HG03571 (cell line): ENCODE measurements at regions not wholly inside any gene's neighbourhood (a gene's known extent, or its start where the extent isn't known, plus 50 kb on each side); places are given as distances from the start of the nearest gene placed in this dataset.
"Not testable (repeated sequence)": the region's sequence is repeated elsewhere in the genome, so short reads cannot be mapped to it uniquely, and the experiment has no call there.

ENCODE experiments used
- ATAC-seq: cut with Tn5 transposase; IDR thresholded peaks from one replicate; pipeline ENCODE4 v1.9.1; 2021; ENCODE audit not compliant: unreplicated experiment

DNA sequence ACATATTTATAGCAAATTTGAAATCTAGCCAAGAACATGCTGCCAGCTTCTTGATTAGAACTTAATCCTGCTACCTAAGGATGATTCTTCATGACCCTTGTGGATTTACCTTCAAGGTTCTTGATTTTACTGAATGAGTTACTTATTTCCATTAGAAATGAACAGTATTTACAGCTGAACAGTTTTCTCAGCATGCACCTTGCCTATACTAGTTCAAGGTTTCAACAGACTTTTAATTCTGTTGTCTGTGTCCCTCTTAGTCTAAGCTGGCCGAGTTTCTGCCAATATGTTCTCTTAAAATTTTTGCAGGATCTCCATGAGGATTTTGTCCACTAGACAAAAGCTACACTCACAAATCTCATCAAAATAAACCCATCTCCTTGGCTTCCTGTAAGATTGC, 188.8 kb upstream of the ST8SIA4 start:
- ATAC-seq, result no peak

DNA sequence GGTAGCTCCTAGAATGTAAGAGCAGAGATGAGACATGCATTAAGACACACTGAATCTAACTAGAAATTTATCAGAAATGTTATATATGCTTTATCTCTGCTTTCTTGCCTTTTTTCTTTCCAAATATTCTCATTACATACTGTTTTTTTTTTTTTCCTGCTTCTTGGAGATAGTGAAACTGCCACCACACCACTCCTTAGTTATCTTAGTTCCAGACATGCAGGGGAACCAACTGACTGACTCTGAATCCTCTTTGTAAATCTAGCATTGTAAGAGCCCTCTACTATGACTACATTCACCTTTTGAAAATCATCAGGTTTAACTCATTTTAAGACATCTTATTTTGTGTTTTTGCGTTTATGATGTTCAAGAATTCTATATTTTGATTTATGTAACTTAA, 181.3 kb upstream of the ST8SIA4 start:
- no peak for ATAC-seq

DNA sequence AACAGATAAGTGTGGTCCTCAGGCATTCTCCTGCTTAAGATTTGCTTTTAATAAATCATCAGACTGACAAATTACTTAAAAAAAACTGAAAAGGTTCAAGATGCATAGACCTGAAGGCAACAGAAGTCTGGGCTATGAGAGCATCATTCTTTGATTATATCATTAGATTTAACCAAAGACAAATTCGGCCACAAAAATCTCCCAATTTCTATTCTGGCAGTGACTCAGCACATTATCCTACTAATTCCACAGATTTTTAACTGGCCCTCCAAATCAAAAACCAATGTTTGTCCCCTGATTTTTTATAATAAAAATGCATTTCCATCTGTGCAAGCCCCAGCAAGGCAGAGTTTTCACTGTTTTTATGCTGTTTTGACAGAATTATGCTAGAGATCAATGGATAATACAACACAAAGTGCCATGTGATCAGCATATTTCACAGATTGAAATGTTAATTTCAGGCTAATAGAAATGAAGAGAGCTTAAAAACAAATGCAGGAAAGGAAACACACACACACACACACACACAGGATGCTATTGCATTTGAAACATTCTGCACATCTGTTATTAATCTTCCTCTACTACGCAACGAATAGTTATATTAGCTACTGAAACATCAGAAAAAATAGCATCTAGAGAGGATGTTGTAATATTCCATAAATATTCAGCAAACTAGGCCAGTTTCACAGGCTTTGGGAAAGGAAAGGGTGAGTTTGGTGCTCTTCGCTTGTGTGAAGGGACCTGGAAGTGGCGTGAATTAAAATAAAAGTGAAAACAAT, 177.6 kb upstream of the ST8SIA4 start:
- no peak for ATAC-seq

DNA sequence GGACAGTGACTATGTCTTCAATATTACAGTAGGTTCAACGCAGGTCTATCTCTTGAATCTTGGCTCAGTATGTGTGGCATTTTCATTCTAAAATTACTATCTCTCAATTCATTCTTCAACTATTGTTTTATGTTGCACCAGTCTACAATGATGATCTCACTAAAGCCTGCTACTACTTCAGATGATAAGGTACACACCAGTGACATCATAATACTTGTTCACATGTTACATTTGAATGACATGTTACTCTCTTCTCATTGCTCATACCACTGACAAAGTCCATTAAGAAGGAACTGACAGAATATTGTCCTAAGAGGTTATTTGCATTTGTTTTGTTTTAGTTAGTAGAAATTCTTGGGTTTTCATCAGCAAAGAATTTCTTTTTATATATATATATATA, 165.2 kb upstream of the ST8SIA4 start:
- ATAC-seq, result no peak

DNA sequence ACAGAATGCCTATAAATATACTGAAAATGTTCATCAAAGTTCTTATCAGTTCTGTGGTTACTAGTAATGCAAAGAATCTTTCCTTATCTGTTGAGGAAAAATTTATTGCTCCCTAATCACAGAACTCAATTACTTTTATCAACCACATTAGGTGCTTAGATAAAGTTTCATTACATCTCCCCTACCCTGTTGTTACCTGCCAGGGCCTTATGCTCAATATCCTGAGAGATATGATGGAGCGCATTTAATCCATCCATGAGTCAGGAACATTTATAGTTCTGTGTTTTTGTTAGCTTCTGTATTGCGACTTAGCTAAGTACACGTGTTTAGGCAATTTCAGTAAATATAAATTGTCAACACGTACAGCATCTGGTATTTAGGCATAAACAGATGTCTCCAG, 164.3 kb upstream of the ST8SIA4 start:
- no peak for ATAC-seq

DNA sequence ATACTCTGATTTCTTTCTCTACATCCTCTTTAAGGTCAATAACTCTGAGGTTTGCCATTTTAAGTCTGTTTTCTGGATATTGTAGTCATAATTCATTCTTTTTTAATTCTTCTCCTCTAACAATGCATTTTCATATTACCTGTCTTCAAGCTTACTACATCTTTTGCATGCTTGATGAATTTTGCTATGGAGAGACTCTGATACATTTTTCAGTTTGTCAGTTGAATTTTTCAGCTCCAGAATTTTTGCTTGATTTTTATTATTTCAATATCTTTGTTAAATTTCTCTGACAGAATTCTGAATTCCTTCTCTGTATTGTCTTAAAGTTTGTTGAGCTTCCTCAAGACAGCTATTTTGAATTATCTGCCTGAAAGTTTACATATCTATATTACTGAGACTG, 159.8 kb upstream of the ST8SIA4 start:
- no peak for ATAC-seq

DNA sequence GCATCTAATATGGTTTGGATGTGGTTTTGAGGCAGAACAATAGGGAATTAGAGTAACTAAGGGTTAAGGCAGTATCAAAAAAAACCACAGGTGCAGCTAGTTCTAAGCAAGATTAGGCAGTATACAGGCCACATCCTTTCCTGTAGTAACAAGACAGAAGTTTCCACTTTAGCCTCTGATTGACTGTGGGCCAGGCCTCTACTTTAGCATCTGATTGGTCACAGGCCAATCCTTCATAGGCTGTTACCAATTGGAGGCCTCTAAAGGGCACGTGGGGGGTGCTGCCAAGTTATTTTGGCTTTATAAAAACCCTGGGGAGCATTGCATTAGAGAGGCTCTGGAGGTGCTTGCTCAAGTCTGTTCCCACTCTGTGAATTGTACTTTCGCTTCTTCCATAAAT, 144.1 kb upstream of the ST8SIA4 start:
- peak; percentile 78 for ATAC-seq

DNA sequence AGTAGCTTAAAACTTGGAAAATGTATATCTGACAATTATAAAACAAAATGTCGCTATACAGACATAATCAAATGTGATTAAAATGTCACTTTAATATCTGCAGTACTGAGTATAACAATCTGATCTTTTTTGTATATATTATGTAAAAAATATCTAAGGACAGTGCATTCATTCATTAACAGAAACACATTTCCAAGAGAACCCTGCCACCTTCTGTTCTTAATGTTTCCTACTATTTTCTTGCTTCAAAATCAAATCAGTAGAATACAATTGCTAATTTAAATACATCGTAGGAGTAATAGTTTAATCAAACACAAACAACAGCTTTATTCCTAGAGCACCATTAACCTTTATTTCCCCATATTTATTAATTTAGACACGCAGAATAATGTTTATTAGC, 142.6 kb upstream of the ST8SIA4 start:
- ATAC-seq, result no peak

DNA sequence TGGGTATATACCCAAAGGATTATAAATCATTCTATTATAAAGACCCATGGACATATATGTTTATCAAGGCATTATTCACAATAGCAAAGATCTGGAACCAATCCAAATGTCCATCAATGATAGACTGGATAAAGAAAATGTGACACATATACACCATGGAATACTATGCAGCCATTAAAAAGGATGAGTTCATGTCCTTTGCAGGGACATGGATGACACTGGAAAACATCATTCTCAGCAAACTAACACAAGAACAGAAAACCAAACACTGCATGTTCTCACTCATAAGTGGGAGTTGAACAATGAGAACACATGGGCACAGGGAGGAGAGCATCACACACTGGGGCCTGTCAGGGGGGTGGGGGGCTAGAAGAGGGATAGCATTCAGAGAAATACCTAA, 136.9 kb upstream of the ST8SIA4 start:
- not testable (repeated sequence) for ATAC-seq

DNA sequence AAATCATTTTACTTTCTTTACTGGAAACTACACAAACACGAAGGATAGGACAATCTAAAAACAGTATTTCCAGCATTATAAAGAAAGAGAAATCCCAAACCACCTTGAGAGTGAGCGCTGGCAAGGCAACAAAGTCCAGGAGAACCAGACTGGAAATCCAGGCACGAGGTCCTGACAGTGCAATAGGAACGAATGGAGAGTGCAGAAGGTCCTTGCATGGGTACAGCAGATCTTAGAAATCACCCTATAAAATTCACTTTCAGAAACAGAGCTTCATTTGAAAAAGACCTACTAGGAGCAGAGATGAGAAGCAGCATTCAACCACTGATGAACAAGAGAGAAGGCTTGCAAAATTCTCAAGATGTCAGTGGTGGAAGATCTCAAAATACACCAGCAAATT, 133.7 kb upstream of the ST8SIA4 start:
- no peak for ATAC-seq

DNA sequence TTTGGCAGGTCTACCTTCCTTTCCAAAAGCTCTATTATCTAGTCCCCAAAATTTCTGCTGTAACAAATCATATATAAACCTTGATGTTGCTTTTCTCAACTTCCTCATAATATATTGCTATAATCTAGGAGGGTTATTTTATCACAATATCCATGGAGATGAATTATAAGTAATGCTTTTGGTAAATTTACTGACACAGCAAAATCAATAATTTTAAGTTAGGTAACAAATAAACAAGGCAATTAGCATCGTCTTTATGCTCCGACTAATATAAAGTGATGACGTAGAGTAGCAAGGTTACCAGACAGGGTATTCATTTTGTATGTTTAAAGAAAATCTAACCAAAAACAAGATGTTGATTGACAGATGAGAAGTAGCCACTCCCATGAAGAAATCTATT, 132.3 kb upstream of the ST8SIA4 start:
- no peak for ATAC-seq

DNA sequence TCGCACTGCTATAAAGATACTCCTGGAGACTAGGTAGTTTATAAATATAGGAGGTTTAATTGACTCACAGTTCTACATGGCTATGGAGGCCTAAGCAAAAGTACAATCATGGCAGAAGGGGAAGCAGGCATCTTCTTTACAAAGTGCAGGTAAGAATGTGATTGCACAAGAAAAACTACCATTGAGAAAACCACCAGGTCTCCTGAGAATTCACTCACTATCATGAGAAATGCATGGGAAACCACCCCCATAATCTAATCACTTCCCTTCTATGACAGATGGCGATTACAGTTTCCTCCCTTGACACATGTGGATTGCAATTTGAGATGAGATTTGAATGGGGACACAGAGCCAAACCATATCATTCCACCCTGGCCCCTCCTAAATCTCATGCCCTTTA, 121.2 kb upstream of the ST8SIA4 start:
- no peak for ATAC-seq

DNA sequence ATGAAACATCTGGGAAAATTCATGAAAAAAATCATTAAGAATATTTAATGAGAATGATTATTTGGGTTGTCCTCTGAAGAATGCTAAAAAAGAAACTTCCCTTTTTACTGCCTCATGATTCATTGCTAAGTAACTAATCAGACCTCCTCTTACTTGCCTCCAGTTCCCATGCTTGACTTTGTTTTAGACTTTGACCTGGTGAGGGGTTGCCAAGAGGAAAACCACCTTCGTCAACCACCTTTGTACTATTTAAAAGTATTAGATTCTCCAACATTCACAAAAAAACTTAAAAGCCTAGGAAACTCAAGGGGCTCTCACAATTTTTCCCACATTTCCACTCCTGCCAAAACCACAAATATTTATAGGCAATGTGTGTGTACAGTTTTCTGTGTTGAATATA, 115.2 kb upstream of the ST8SIA4 start:
- no peak for ATAC-seq

DNA sequence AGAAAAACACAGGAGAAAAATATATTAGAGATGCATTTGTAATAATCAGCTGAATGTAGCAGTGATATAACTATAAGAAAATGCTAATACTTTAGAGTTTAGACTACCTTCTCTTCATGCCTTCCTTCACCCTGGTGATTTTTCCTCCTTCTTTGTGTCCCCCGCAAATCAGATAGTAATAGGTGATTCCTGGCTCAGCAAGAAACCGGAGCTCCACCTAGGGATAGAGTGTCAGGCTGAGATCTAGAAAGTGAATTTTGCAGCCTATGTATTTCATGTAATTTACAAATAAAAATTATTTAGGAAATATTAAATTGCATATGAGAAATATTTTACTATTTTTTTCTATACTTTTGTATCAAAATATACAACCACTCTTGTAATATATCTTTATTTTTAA, 109.8 kb upstream of the ST8SIA4 start:
- ATAC-seq, result no peak

DNA sequence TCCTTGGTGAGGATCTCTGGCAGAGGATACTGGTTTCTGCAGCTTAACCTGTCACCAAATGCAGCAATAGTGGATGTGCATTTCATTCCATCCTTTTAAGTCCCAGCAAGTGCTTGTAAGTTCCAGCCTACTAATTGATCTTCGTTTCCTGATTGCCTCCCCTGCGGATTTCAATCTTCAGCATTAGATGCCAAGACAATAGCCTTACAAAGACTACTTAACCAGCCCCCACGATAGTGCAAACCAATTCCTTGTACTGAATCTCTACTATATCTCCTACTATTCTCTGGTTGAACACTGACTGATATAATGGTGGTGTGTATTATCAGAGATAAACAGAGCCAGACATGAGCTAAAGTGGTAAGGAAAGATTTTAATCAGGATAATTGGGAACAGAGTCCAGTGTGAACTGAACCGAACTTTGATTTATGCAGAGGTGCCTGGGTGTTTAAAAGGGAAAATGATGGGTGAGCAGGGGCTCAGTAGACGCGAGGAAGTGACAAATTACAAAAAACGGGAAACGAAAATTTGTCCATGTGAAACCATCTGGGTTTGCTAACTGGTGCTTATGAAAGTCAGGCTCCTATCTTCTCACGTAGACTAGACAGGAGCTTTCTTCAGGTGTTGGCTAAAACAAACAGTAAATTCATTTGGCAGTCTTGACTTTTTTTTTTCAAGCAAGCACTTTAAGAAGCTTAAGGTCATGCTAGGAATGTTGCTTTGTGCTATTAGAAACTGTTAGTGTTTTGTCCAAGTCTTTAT, 106.9 kb upstream of the ST8SIA4 start:
- peak; percentile 99 for ATAC-seq

DNA sequence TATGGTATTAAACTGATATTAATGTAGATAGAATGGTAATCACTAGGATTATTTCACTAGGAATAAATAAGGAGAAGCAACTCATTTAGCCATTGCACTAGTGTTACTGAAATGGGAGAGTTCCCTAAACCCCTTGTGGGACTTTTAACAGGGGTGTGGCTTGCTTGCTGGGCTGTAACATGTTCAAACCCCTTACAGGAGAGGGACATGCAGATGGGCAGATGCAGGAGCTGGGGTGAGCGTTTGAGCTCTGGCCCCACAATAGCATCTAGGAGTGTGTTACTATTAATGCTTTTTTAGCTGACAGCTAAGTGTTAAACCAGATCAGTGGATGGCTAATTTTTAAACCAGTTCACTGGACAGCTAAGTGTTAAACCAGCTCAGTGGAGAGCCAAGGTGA, 89.3 kb upstream of the ST8SIA4 start:
- ATAC-seq, result no peak

DNA sequence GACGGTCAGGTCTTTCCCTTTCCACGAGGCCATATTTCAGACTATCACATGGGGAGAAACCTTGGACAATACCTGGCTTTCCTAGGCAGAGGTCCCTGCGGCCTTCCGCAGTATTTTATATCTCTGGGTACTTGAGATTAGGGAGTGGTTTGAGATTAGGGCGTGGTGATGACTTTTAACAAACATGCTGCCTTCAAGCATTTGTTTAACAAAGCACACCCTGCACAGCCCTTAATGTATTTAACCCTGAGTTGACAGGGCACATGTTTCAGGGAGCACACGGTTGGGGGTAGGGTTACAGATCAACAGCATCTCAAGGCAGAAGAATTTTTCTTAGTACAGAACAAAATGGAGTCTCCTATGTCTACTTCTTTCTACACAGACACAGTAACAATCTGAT, 80.5 kb upstream of the ST8SIA4 start:
- ATAC-seq, result not testable (repeated sequence)

DNA sequence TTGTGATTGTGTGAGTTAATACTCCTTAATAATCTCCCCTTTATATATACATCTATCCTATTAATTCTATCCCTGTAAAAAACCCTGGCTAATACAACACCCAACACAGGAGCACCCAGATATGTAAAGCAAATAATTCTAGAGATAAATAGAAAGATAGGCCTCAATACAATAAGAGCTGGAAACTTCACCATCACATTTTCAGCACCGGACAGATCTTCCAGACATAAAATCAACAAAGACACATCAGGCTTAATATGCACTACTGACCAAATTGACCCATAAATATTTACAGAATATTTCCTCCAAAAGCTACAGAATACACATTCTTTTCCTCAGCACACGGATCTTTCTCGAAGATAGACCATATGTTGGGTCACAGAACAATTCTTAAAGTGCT, 71.0 kb upstream of the ST8SIA4 start:
- ATAC-seq, result no peak

DNA sequence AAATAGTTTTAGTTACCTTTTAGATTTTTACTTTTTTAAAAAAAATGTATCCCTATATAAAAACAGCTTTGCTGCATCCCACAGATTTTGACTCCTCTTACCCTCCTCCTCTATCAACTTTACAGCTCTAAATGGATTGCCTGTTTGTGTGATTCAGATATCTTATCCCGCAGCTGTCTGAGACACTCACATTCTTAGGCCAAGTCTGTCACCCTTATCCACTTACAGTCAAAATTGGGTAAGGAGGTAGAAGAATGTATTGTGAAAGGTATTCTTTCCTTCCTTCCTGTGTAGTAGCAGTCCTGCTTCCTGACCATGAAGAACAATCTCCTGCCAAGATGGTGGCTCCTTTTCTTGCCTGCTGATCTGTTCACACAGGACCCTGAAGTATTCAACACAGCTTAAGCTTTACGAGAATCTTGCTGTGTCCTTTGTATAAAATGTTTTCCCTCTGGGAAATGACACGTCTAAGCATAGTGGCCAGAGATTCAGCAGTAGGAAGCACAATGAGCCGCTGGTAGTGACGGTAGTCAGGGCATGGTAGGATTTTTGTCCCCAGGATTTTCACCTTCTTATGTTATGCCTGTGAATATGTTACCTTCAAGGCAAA, 67.7 kb upstream of the ST8SIA4 start:
- no peak for ATAC-seq

DNA sequence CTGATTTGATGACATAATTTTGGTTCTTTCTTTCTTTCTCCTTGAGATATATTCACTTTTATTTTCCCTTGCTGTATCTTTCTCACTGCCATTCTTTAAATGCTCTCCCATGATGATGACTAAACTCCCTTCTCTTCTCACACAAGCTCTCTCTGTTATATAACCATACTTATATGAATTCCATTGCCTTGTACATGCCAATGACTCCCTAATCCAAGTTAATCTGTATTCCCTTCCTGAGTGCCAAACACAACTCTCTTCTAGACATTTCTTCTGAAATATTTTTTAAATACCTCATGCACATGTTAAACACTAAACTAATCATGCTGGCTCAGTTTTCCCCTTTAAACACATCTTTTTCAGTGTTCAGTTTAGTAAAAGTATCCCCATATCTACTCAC, 62.2 kb upstream of the ST8SIA4 start:
- no peak for ATAC-seq
